HepG2 (cell line): ENCODE measurements at regions not wholly inside any gene's neighbourhood (a gene's known extent, or its start where the extent isn't known, plus 50 kb on each side); places are given as distances from the start of the nearest gene placed in this dataset.

ENCODE experiments used
- EHMT2 ChIP-seq: fragments of 200-600 bp; sonication (generic); IDR thresholded peaks from 2 replicates; pipeline ENCODE4 v1.7.0; 2017; ENCODE audit warnings: antibody characterized with exemption, low read depth, low read length, borderline replicate concordance
- ETS1 ChIP-seq: sonication (generic); formaldehyde crosslinking; IDR thresholded peaks from 2 replicates; pipeline ENCODE4 v1.4.0; 2020; ENCODE audit warnings: missing genetic modification reagents
- GMEB1 ChIP-seq: sonication (generic); formaldehyde crosslinking; IDR thresholded peaks from 2 replicates; pipeline ENCODE4 v1.5.1; 2020; ENCODE audit warnings: missing genetic modification reagents, mild to moderate bottlenecking, borderline replicate concordance
- KDM1A ChIP-seq: IDR thresholded peaks from 2 replicates; pipeline ENCODE4 v1.6.1; 2016; ENCODE audit warnings: missing compliant biosample characterization
- NRL ChIP-seq: sonication (generic); formaldehyde crosslinking; IDR thresholded peaks from 2 replicates; pipeline ENCODE4 v1.5.0; 2020; ENCODE audit warnings: missing genetic modification reagents, mild to moderate bottlenecking, moderate library complexity, borderline replicate concordance
- RBM22 ChIP-seq: fragments of 200-400 bp; formaldehyde crosslinking; optimal IDR thresholded peaks from 2 replicates; pipeline ENCODE3; 2017; ENCODE audit warnings: mild to moderate bottlenecking, low read length, moderate library complexity
- SP5 ChIP-seq: IDR thresholded peaks from 2 replicates; pipeline ENCODE4 v1.6.1; 2016; ENCODE audit warnings: low read depth, borderline replicate concordance
- SRSF4 ChIP-seq: fragments of 200-400 bp; formaldehyde crosslinking; IDR thresholded peaks from one replicate; pipeline ENCODE4 v1.6.1; 2018; ENCODE audit warnings: mild to moderate bottlenecking, low read depth, low read length, moderate library complexity; ENCODE audit not compliant: poor library complexity, severe bottlenecking
- ZBTB21 ChIP-seq: sonication (generic); formaldehyde crosslinking; IDR thresholded peaks from 2 replicates; pipeline ENCODE4 v1.4.0; 2020; ENCODE audit warnings: missing genetic modification reagents
- ZNF10 ChIP-seq: sonication (generic); formaldehyde crosslinking; IDR thresholded peaks from 2 replicates; pipeline ENCODE4 v1.4.0; 2020; ENCODE audit warnings: mild to moderate bottlenecking, low read depth, missing genetic modification reagents, borderline replicate concordance
- ZNF570 ChIP-seq: sonication (generic); formaldehyde crosslinking; IDR thresholded peaks from 2 replicates; pipeline ENCODE4 v1.4.0; 2020; ENCODE audit warnings: mild to moderate bottlenecking, missing genetic modification reagents, borderline replicate concordance
- TF ChIP-seq, protein P1 (sequence below): sonication (generic); formaldehyde crosslinking; conservative IDR thresholded peaks from 2 replicates; pipeline ENCODE4 v1.4.0; 2020; ENCODE audit warnings: missing genetic modification reagents

DNA sequence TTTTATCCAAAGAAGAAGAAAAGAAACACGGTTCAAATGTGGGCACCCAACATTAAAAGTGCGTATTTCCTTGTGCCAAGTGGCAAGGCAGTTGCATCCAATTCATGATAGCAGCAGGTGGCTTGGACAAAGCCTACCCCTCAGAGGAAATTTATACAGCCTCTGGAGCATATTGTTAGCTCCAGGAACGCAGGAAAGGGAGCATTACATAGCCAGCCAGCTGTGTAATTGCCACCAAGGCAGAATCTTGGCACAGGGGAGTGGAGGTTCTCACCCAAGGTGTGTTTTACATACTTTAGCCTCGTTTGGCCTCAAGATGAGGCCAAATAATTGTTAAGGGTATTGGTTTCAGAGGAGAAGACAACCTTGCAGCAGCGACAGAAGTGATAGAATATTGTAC, 526.9 kb downstream of the TMEM182 start (continued):
- TF ChIP-seq ETS1 (no peak), GMEB1 (CRISPR knock-in tag) (no peak), KDM1A (CRISPR knock-in tag) (no peak), ZNF10 (no peak), NRL (CRISPR knock-in tag) (no peak), EHMT2 (no peak), SP5 (no peak), ZNF570 (CRISPR knock-in tag) (no peak), SRSF4 (no peak), ZBTB21 (CRISPR knock-in tag) (no peak), RBM22 (no peak)
- TF ChIP-seq, protein P1, sequence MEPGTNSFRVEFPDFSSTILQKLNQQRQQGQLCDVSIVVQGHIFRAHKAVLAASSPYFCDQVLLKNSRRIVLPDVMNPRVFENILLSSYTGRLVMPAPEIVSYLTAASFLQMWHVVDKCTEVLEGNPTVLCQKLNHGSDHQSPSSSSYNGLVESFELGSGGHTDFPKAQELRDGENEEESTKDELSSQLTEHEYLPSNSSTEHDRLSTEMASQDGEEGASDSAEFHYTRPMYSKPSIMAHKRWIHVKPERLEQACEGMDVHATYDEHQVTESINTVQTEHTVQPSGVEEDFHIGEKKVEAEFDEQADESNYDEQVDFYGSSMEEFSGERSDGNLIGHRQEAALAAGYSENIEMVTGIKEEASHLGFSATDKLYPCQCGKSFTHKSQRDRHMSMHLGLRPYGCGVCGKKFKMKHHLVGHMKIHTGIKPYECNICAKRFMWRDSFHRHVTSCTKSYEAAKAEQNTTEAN, result no peak
